Peyer's patch (tissue), 4 donors: ENCODE measurements at regions not wholly inside any gene's neighbourhood (a gene's known extent, or its start where the extent isn't known, plus 50 kb on each side); places are given as distances from the start of the nearest gene placed in this dataset.

Source experiments
- DNase-seq, 3 donors: peaks; one replicate each; pipeline ENCODE4 v3.0.0-alpha.2; 2017 to 2019
- H3K27ac ChIP-seq, 4 donors: fragments of 200-600 bp; sonication (generic); one replicate each; pipeline ENCODE4 v1.5.1; 2016 to 2019
- H3K27me3 ChIP-seq, 2 donors: fragments of 200-600 bp; sonication (generic); one replicate each; pipeline ENCODE4 v1.5.1; 2019
- H3K36me3 ChIP-seq, 3 donors: fragments of 200-600 bp; sonication (generic); one replicate each; pipeline ENCODE4 v1.5.1; 2016 to 2019
- H3K4me1 ChIP-seq, 4 donors: fragments of 200-600 bp; sonication (generic); one replicate each; pipeline ENCODE4 v1.5.1; 2016 to 2019
- H3K4me3 ChIP-seq, 4 donors: fragments of 200-600 bp; sonication (generic); 1 replicate in 3 of 4; 2 replicates in 1 of 4; pipeline ENCODE4 v1.5.1; 2016 to 2019; ENCODE audit warnings: mild to moderate bottlenecking in 1 of 4
- H3K9me3 ChIP-seq, 4 donors: fragments of 200-600 bp; sonication (generic); one replicate each; pipeline ENCODE4 v1.5.1; 2016 to 2019; ENCODE audit warnings: mild to moderate bottlenecking in 1 of 4
- CTCF ChIP-seq, 6 experiments: fragments of 450-650 bp in 4 of 6; fragments of 200-600 bp in 2 of 6; sonication (generic) in 1 of 6; IDR thresholded peaks; one replicate each; pipeline ENCODE4 v1.5.1; 2017 to 2019; ENCODE audit warnings: antibody characterized with exemption in 6 of 6, mild to moderate bottlenecking in 3 of 6, moderate library complexity in 1 of 6
- POLR2A ChIP-seq, 2 donors: fragments of 450-650 bp; IDR thresholded peaks; one replicate each; pipeline ENCODE4 v1.5.1; 2017; ENCODE audit warnings: antibody characterized with exemption in 2 of 2, mild to moderate bottlenecking in 2 of 2, moderate library complexity in 2 of 2

DNA sequence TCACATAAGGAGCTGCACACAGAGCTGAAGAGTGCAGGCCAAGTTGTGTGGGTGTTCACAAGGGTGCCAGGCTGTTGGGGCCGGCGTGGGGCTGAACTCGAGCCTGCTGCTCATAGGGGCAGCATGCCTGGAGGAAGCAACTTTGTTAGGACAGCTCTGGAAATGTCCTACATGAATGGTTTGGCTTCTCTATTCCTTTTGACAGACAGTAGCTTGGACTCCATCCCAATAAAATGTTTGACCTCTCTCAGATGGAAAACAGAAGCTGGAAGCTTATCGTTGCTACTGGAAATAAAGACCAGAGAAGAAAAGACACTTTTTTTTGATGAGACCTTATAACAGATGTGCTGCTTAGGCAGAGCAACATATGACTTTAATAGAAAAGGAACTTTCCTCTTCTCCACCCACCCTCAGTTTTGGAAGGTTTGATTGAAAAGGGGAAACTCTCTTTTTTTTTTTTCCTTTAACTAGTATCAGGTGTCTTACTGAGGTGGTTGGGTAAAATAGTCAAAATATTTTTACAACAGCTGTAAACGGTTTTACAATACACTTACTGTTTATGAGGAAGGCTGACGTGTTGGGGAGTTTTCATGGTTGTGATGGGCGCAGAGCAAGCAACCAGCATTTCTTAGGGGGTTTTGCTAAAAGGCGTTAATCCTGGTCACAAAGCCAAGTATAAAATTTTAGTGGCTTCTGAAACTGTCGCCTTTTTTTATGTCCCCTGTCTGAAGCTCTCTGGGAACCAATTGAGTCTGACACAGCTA, 80.7 kb upstream of the EEF1E1 start:
- DNase-seq = no peak
- Histone ChIP-seq H3K4me1 (no peaks in the 10 kb centered on the region), H3K4me3 (no peak overlapping the region), H3K27ac (no peak overlapping the region), H3K36me3 (no peaks in the 10 kb centered on the region), H3K9me3 (no peaks in the 10 kb centered on the region), H3K27me3 (no peaks in the 10 kb centered on the region)
- TF ChIP-seq POLR2A (IDR thresholded peaks at IDR 0.05) = no peak

- H3K27ac ChIP-seq = no peak overlapping the region
- no peak for TF ChIP-seq CTCF (IDR thresholded peaks at IDR 0.05)
- TF ChIP-seq POLR2A (IDR thresholded peaks at IDR 0.05) = no peak
- no peak for DNase-seq
Measured at GRCh38 chr6:8181951-8182845, 79.8 kb upstream of the EEF1E1 start.

DNA sequence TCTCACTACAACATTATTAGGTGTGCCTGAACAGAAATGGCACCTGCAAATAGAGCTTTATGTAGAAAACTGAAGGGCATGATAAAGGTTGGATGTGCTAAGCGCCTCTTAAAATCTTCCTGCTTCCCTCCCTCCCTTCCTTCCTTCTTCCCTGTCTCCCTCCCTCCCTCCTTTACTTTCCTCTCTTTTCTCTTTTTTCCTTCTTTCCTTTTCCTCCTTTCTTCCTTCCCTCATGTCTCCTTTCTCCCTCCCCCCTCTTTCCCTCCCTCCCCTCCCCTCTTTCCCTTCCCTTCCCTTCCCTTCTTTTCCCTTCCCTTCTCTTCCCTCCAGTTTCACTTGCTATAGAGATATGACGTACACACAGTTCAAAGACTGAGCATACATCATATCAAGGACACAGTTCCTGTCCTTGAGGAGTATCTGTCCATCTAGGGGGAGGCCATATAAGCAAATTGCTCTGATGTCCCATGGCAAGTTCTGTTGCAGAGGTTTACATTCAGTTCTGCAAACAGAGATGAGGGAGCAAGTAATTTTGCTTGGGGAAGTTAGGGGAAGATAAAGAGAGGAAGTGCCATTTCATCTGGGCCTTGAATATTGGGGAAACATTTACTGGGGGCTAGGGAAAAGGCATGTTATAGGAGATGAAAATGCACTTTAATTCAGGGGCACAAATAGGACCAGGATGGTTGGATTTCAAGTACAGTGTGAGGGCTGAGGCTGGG, 79.0 kb upstream of the EEF1E1 start:
- TF ChIP-seq CTCF (IDR thresholded peaks at IDR 0.05) (no peak), POLR2A (IDR thresholded peaks at IDR 0.05) (no peak)
- DNase-seq = no peak
- H3K4me1 ChIP-seq = no peaks in the 10 kb centered on the region
- H3K27ac ChIP-seq = no peak overlapping the region
- H3K9me3 ChIP-seq = no peaks in the 10 kb centered on the region
- no peaks in the 10 kb centered on the region for H3K36me3 ChIP-seq
- H3K4me3 ChIP-seq = no peak overlapping the region
- H3K27me3 ChIP-seq = no peaks in the 10 kb centered on the region

More at GRCh38 chr6:8181951-8182845, 79.8 kb upstream of the EEF1E1 start:
- no peak overlapping the region for H3K4me3 ChIP-seq
- no peaks in the 10 kb centered on the region for H3K4me1 ChIP-seq
- H3K36me3 ChIP-seq = no peaks in the 10 kb centered on the region
- no peaks in the 10 kb centered on the region for H3K9me3 ChIP-seq
- no peaks in the 10 kb centered on the region for H3K27me3 ChIP-seq

GRCh38 chr6:8180327-8181159, 78.2 kb upstream of the EEF1E1 start:
- Histone ChIP-seq H3K36me3 (no peaks in the 10 kb centered on the region), H3K27me3 (no peaks in the 10 kb centered on the region), H3K4me1 (no peaks in the 10 kb centered on the region), H3K4me3 (no peak overlapping the region), H3K9me3 (no peaks in the 10 kb centered on the region), H3K27ac (no peak overlapping the region)
- TF ChIP-seq POLR2A (IDR thresholded peaks at IDR 0.05) (no peak), CTCF (IDR thresholded peaks at IDR 0.05) (no peak)
- DNase-seq = no peak

- Histone ChIP-seq H3K36me3 (no peaks in the 10 kb centered on the region), H3K4me1 (no peaks in the 10 kb centered on the region), H3K4me3 (no peak overlapping the region), H3K27ac (no peak overlapping the region), H3K9me3 (no peaks in the 10 kb centered on the region), H3K27me3 (no peaks in the 10 kb centered on the region)
- no peak for DNase-seq
- TF ChIP-seq POLR2A (IDR thresholded peaks at IDR 0.05) (no peak), CTCF (IDR thresholded peaks at IDR 0.05) (no peak)
Measured at GRCh38 chr6:8177721-8178120, 75.4 kb upstream of the EEF1E1 start.
